GM12864 (cell line): ENCODE measurements at regions not wholly inside any gene's neighbourhood (a gene's known extent, or its start where the extent isn't known, plus 50 kb on each side); places are given as distances from the start of the nearest gene placed in this dataset.

Experiments
- DNase-seq: peaks from one replicate; pipeline ENCODE4 v3.0.0-alpha.2; 2011; ENCODE audit warnings: low read depth
- H3K4me3 ChIP-seq: 2 replicates; pipeline ENCODE4 v1.5.1; 2011; ENCODE audit warnings: mild to moderate bottlenecking, low read depth, low read length, control low read depth
- TF ChIP-seq, protein P1 (sequence below): IDR thresholded peaks from 2 replicates; pipeline ENCODE4 v1.5.1; 2011; ENCODE audit warnings: low read depth, mild to moderate bottlenecking, moderate library complexity, low read length, control low read depth, inconsistent platforms; ENCODE audit errors: missing control alignments

DNA sequence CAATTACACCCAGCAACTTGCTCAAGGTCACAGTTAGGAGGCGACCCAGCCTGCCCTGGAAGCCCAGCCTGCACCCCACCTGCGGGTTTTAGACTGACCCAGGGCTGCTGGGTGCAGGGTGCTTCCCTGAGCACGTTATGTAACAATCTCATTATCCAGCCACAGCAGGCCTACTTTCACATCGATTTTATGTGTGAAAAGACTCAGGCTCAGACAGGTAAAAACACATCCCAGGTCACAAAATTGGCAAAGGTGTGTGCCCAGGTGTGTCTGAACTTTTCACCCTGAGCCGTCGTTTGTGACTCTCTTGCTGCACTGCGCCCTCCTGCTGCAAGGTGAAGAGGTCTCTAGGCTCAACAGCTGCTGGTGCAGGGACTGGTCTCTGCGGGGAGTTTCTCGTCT is 668.2 kb upstream of the HS6ST1 start:
- DNase-seq, result no peak
- TF ChIP-seq, protein P1, sequence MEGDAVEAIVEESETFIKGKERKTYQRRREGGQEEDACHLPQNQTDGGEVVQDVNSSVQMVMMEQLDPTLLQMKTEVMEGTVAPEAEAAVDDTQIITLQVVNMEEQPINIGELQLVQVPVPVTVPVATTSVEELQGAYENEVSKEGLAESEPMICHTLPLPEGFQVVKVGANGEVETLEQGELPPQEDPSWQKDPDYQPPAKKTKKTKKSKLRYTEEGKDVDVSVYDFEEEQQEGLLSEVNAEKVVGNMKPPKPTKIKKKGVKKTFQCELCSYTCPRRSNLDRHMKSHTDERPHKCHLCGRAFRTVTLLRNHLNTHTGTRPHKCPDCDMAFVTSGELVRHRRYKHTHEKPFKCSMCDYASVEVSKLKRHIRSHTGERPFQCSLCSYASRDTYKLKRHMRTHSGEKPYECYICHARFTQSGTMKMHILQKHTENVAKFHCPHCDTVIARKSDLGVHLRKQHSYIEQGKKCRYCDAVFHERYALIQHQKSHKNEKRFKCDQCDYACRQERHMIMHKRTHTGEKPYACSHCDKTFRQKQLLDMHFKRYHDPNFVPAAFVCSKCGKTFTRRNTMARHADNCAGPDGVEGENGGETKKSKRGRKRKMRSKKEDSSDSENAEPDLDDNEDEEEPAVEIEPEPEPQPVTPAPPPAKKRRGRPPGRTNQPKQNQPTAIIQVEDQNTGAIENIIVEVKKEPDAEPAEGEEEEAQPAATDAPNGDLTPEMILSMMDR, result no peak

DNA sequence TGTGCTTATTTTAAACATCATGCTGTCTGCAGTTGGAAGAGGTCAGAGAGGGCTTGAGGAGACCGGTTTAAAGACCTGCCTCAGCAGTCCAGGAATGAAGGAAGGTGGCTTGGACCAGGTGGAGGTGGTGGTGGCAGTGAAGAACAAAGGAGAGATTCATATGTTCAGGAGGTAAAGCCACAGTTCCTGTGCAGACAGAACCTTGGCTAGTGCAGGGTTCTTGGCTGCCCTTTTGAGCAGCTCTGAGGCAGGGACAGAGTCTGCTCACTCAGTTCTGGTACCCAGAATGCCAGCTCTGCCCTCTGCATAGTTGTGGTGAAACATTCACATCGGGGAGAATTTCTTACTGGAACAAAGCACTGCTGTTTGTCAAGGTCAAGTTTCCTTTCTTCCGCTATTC is 669.7 kb upstream of the HS6ST1 start:
- no peak overlapping the region for H3K4me3 ChIP-seq
- TF ChIP-seq, protein P1, result no peak
- DNase-seq, result no peak

More for the DNA sequence above, 668.2 kb upstream of the HS6ST1 start:
- no peak overlapping the region for H3K4me3 ChIP-seq

DNA sequence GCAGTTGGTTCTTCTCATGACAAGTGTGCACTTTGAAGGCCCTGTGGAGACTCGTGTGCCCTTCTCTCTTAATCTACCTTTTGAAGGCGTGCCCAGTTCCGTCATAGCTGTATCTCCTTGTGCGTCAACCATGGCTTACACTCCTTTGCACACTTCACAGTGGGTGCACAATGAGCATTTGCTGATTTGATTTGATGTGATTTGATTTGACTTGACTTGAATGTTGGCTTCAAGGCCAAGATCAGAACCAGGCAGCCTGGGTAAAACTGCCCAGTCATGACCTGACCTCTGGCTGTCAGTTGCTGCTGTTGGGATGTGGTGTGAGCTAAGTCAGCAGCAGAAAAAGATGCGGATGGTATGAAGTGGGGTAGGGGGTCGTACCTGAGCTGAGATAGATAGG is 670.3 kb upstream of the HS6ST1 start:
- no peak overlapping the region for H3K4me3 ChIP-seq
- no peak for DNase-seq
- TF ChIP-seq, protein P1, result no peak

DNA sequence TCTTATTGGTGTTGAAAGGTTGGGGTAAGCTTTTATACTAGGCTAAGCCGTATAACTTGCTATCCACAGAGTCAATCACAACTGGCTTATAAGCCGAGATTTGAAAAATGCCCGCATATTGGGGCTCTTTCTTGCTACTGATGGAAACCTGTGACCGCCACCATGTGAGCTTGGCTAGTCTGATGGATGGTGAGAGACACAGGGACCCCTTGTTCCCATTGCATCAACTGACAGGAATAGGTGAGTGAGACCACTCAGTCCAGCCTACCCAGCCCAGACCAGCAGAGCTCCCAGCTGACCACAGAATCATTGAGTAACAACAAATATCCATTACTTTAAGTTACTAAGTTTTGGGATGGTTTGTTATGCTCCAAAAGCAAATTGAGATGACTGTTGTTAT is 676.4 kb upstream of the HS6ST1 start:
- no peak for DNase-seq
- TF ChIP-seq, protein P1, result no peak
- H3K4me3 ChIP-seq, result no peak overlapping the region

DNA sequence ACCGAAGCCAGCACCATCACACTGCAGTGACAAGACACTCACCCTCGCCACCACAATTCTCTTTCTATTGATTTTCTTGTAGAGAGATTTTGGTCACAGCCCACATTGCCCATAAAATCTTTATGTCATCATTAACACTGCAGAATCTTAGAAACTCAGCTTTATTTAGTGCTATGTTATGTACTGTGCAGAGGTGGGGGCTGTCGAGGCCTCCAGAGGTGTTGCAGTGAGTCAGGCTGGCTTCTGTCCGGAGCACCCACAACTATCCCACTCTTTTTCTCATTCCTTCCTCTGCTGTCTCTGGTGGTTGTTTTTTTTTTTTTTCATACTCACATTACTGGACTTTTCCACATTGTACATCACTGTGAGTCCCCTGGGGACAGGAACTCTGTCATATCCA is 677.4 kb upstream of the HS6ST1 start:
- H3K4me3 ChIP-seq, result no peak overlapping the region
- TF ChIP-seq, protein P1, result no peak
- DNase-seq, result no peak

DNA sequence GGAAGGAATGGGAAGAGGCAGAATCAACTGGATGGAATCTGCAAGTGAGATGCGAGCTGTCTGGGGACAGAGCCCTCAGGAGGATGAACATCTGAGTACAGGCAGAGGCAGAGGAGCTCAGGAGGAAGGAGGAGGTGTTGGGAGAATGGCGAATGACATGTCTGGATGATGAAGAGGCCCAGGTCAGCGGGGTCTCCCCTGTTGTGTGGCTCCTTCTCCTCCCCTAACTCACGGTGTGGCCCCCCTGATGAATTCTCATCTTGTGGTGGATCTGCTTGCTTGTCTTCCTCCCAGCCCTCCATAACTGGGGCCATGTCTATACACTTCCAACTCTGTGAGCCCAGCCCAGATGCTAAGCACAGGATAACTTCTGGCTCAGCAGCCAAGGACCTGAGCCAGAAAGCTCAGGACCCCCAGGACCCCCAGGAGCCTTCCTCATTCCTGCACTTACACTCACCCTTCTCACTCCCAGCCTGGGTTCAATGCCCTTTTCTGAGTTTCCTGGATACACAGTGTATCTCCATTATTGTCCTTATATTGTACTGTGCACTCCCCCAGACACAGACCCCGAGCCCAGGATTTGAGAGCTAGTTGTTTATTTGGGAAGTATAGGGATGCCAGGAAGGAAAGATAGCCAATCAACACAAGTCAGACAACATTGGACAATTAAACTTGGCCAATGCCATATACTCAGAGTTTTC is 678.6 kb upstream of the HS6ST1 start:
- no peak overlapping the region for H3K4me3 ChIP-seq
- DNase-seq, result no peak
- TF ChIP-seq, protein P1, result no peak

DNA sequence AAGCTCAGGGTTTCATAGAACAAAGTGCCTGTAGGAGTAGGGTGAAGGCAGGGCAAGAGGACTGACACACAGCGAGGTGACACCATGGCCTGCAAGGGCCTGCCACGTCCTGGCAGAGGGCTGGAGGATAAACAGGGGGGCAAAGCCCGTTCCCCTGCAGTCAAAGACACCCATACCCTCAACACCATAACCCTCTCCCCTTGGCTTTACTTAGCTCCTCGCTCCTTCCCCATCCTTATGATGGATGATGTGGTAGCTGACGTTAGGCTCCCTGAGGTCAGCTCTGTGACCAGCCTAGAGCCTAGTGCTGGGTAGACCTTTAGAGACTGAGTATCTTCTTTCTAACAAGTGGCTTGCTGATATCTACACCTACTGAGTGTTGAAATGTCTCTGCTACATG is 683.3 kb upstream of the HS6ST1 start:
- no peak overlapping the region for H3K4me3 ChIP-seq
- TF ChIP-seq, protein P1, result no peak
- DNase-seq, result no peak
